ENCODE measurements at regions not wholly inside any gene's neighbourhood (a gene's known extent, or its start where the extent isn't known, plus 50 kb on each side); places are given as distances from the start of the nearest gene placed in this dataset.
"Not testable (repeated sequence)": the region's sequence is repeated elsewhere in the genome, so short reads cannot be mapped to it uniquely, and the experiment has no call there.

DNA sequence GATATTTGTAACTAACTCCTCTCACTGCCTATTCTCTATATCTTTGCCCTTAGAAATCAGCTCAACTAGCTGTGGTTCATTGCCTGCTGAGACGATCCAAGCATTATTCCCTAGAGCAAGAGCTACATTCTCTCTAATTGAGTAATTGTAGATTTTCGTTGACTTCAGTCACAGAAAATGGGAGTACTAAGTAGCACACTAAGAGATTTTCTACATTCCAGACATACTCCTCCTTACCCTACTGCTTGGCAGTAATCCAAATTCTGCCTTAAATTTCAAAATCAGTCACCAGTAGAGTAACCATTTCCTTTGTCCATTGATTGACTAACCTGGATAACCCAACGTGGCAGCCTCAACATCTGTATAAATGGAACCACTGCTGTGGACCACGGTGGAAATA, 1786.8 kb downstream of the SLITRK5 start:
- H3K36me3 Mint-ChIP-seq = no peaks in the 10 kb centered on the region

DNA sequence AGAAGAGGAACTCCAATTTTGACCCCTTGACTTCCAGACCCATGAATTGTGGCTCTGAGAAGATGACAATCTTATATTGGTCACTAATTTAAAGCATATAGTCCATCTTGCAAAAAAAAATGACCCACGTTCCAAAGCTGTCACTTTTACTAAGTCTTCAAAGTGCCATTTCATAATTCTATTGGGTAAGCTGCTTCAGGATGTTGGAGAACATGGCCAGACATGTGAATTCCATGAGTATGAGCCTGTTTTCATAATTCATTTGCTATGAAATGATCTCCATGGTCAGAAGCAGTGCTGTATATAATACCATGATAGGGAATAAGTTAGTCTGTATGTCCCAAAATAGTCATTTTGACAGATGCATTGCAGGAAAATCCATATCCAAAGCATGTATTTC, 1787.3 kb downstream of the SLITRK5 start:
- Mint-ChIP-seq H3K4me1 (no peaks in the 10 kb centered on the region), H3K27ac (no peak overlapping the region), H3K9me3 (peaks cover 8% of the 10 kb centered on the region), H3K4me3 (no peak overlapping the region), H3K36me3 (no peaks in the 10 kb centered on the region)
- DNase-seq (ENCODE audit: low spot score in 2 of 2) (no peak), ATAC-seq (no peak)

More for the DNA sequence above, 1786.8 kb downstream of the SLITRK5 start:
- H3K27ac Mint-ChIP-seq = no peak overlapping the region
- no peak for ATAC-seq
- H3K9me3 Mint-ChIP-seq = peaks cover 8% of the 10 kb centered on the region
- no peak for DNase-seq (ENCODE audit: low spot score in 2 of 2)
- H3K4me1 Mint-ChIP-seq = no peaks in the 10 kb centered on the region
- H3K4me3 Mint-ChIP-seq = no peak overlapping the region

- not testable (repeated sequence) for DNase-seq (ENCODE audit: low spot score in 2 of 2); ATAC-seq; H3K4me3 Mint-ChIP-seq; H3K27ac Mint-ChIP-seq; H3K4me1 Mint-ChIP-seq; H3K36me3 Mint-ChIP-seq; H3K9me3 Mint-ChIP-seq
Observed at GRCh38 chr13:89460895-89461294, 1789.7 kb downstream of the SLITRK5 start.

DNA sequence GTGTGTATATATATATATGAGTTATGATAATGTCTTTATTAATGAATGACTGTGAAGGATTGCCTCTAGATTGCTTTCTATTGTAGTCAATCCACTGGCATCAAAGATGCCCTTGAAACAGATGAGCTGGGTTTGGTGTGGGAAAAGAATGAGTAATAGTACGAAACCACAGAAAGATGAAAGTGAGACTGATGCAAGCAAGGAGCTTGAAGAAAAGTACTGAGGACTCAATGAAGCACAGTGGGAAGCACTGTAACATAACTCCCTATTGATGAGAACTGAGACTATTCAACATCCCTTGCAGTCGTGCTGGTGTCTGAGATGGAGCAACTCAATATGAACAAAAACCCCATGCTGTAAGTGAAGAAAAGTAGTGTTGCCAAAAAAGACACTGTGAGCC, 1794.2 kb downstream of the SLITRK5 start:
- no peaks in the 10 kb centered on the region for H3K36me3 Mint-ChIP-seq
- H3K4me1 Mint-ChIP-seq = no peaks in the 10 kb centered on the region
- no peak overlapping the region for H3K27ac Mint-ChIP-seq
- H3K9me3 Mint-ChIP-seq = peaks cover 12% of the 10 kb centered on the region
- DNase-seq (ENCODE audit: low spot score in 2 of 2) (no peak), ATAC-seq (peak; percentile 32)
- H3K4me3 Mint-ChIP-seq = no peak overlapping the region

- DNase-seq (ENCODE audit: low spot score in 2 of 2) = no peak
- no peak for ATAC-seq
- Mint-ChIP-seq H3K36me3 (no peaks in the 10 kb centered on the region), H3K4me1 (no peaks in the 10 kb centered on the region), H3K27ac (no peak overlapping the region), H3K4me3 (no peak overlapping the region), H3K9me3 (peaks cover 15% of the 10 kb centered on the region)
Observed at GRCh38 chr13:89468081-89468480, 1796.9 kb downstream of the SLITRK5 start.

- H3K27ac Mint-ChIP-seq = no peak overlapping the region
- ATAC-seq (no peak), DNase-seq (ENCODE audit: low spot score in 2 of 2) (no peak)
- peaks cover 27% of the 10 kb centered on the region for H3K9me3 Mint-ChIP-seq
- H3K4me1 Mint-ChIP-seq = no peaks in the 10 kb centered on the region
- H3K4me3 Mint-ChIP-seq = no peak overlapping the region
- no peaks in the 10 kb centered on the region for H3K36me3 Mint-ChIP-seq
Observed at GRCh38 chr13:89470901-89471300, 1799.7 kb downstream of the SLITRK5 start.

DNA sequence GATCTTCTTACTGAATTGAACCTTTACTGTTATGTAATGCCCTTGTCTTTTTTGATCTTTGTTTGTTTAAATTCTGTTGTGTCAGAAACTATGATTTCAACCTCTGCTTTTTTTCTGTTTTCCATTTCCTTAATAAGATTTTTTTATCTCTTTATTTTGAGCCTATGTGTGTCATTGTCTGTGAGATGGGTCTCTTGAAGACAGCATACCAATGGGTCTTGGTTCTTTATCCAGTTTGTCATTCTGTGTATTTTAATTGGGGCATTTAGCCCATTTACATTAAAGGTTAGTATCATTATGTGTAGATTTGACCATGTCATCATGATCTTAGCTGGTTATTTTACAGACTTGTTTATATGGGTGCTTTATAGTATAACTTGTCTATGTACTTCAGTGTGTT, 1803.3 kb downstream of the SLITRK5 start:
- no peak overlapping the region for H3K4me3 Mint-ChIP-seq
- no peak for ATAC-seq
- no peak overlapping the region for H3K27ac Mint-ChIP-seq
- H3K9me3 Mint-ChIP-seq = peaks cover 17% of the 10 kb centered on the region
- H3K36me3 Mint-ChIP-seq = no peaks in the 10 kb centered on the region
- H3K4me1 Mint-ChIP-seq = no peaks in the 10 kb centered on the region
- no peak for DNase-seq (ENCODE audit: low spot score in 2 of 2)

GRCh38 chr13:89486065-89486464, 1814.9 kb downstream of the SLITRK5 start:
- Mint-ChIP-seq H3K36me3 (no peaks in the 10 kb centered on the region), H3K27ac (no peak overlapping the region), H3K9me3 (peaks cover 3% of the 10 kb centered on the region), H3K4me1 (no peaks in the 10 kb centered on the region), H3K4me3 (no peak overlapping the region)
- ATAC-seq (no peak), DNase-seq (ENCODE audit: low spot score in 2 of 2) (no peak)

DNA sequence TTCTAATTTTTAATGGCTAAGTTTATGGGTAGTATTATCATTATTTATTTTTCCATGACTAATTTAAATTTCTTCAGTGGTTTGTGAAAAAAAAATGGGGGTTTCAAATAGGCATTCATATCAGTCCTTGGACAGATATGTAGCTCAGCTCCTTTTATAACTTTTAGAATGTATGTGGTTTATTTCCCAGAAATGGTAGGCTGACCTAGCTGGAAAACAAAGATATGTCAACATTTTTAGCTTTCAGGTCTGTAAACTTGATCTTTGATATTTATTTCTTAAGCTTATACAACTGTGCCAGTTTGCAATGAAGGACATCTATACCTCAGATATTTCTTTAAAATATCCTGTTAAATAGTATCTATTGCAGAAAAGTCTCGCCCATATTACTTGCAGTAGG, 1815.5 kb downstream of the SLITRK5 start:
- Mint-ChIP-seq H3K27ac (no peak overlapping the region), H3K4me1 (no peaks in the 10 kb centered on the region), H3K9me3 (peaks cover 8% of the 10 kb centered on the region), H3K4me3 (no peak overlapping the region), H3K36me3 (no peaks in the 10 kb centered on the region)
- DNase-seq (ENCODE audit: low spot score in 2 of 2) (no peak), ATAC-seq (no peak)

- no peak for ATAC-seq
- Mint-ChIP-seq H3K4me1 (no peaks in the 10 kb centered on the region), H3K9me3 (peaks cover 10% of the 10 kb centered on the region), H3K36me3 (no peaks in the 10 kb centered on the region), H3K27ac (no peak overlapping the region), H3K4me3 (no peak overlapping the region)
- DNase-seq (ENCODE audit: low spot score in 2 of 2) = no peak
Observed at GRCh38 chr13:89490661-89491060, 1819.5 kb downstream of the SLITRK5 start.

- no peak overlapping the region for H3K4me3 Mint-ChIP-seq
- H3K9me3 Mint-ChIP-seq = peaks cover 17% of the 10 kb centered on the region
- H3K4me1 Mint-ChIP-seq = no peaks in the 10 kb centered on the region
- DNase-seq (ENCODE audit: low spot score in 2 of 2) (no peak), ATAC-seq (no peak)
- no peaks in the 10 kb centered on the region for H3K36me3 Mint-ChIP-seq
- no peak overlapping the region for H3K27ac Mint-ChIP-seq
Observed at GRCh38 chr13:89496478-89496877, 1825.3 kb downstream of the SLITRK5 start.

DNA sequence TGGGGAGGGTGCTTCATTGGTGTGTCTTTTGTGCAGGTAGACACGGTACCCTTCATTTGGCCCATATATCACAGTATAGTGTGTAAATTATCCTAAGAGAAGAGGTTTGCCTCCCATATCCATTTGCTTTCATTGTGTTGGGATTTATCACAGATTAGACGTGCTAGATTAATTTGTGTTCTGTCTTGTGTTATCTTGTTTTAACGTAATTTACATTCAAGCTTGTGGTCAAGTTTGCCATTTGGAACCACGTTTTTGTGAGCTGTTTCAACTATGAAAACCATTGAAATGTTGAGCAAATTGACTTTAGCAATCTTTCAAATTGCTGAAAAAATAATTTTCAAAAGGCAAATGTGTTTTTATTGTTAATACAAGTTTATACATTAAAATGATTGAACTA, 1826.5 kb downstream of the SLITRK5 start:
- no peak for ATAC-seq
- Mint-ChIP-seq H3K4me1 (no peaks in the 10 kb centered on the region), H3K27ac (no peak overlapping the region), H3K9me3 (peaks cover 18% of the 10 kb centered on the region), H3K36me3 (no peaks in the 10 kb centered on the region), H3K4me3 (no peak overlapping the region)
- no peak for DNase-seq (ENCODE audit: low spot score in 2 of 2)

DNA sequence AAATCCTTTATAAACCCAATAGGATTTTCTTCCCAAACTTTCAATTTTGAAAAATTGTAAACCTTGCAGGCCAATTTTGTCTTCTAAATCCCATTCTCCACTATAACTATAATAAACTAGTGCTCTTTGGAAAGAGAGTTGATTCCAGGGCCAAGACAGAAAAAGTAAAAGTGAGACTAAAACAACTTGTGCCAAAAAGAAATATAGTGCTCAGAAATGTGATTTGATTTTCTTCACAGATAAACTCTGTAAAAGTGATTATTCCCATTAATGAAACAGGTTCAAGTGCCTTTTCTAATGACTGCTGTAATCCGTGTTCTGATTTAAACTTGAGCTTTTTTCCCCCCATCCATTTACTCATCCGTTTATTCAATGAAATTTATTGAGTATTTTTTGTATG, 1831.1 kb downstream of the SLITRK5 start:
- Mint-ChIP-seq H3K36me3 (no peaks in the 10 kb centered on the region), H3K4me1 (no peaks in the 10 kb centered on the region), H3K27ac (no peak overlapping the region), H3K4me3 (no peak overlapping the region), H3K9me3 (peaks cover 9% of the 10 kb centered on the region)
- DNase-seq (ENCODE audit: low spot score in 2 of 2) (no peak), ATAC-seq (no peak)

DNA sequence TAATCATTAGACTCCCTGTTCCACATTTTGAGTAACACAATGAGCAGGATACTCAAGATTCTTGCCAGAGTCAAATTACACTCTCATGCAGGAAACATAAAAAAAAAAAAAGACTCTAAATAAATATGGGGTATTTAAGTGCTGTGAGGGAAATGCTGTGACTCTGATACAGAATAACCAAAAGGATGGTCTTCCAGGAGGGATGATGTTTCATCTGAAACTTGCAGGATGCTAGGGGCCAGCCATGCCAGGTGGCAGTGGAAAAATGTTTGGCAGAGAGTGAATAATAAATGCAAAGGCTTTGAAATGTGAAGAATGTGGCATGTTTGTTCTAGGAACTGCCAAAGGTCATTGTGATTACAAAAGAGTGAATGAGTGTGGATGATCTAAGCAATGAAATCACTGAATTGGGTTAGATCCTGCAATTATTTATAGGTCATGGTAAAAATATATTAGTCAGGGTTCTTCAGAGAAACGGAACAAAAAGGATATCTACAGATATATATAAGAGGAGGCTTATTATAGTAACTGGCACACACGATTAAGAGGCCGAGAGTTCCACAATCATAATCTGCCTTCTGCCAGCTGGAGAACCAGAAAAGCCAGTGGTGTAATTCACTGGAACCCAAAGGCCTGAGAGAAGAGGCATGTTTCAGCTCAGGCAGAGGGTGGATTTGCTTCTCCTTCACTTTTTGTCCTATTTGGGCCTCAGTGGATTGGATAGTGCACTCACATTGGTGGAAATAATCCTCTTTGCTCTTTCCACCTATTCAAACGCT, 1832.8 kb upstream of the MIR17HG start:
- no peaks in the 10 kb centered on the region for H3K4me1 Mint-ChIP-seq
- H3K27ac Mint-ChIP-seq = no peak overlapping the region
- H3K36me3 Mint-ChIP-seq = no peaks in the 10 kb centered on the region
- ATAC-seq (no peak), DNase-seq (ENCODE audit: low spot score in 2 of 2) (no peak)
- no peak overlapping the region for H3K4me3 Mint-ChIP-seq
- H3K9me3 Mint-ChIP-seq = peaks cover 26% of the 10 kb centered on the region

DNA sequence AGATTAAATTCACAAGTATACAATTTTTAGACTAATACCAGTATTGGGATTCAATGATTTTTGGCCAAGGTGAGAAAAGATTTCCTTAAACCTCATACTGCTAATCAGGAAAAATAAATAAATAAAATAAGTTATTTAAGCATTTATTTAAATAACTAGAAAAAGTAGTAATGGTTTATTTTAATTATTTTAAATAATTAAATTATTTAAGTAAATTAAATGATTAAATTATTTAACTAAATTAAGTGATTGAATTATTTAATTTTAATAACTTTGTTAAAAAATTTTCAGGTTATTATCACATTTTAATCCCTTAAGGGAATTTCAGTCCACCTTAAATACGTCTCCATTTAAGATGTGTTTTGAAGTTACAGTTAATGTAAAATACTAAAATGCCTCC, 1831.5 kb upstream of the MIR17HG start:
- Mint-ChIP-seq H3K36me3 (no peaks in the 10 kb centered on the region), H3K27ac (no peak overlapping the region), H3K4me1 (no peaks in the 10 kb centered on the region), H3K9me3 (peaks cover 21% of the 10 kb centered on the region), H3K4me3 (no peak overlapping the region)
- no peak for DNase-seq (ENCODE audit: low spot score in 2 of 2)
- no peak for ATAC-seq

- no peak for ATAC-seq
- H3K4me3 Mint-ChIP-seq = no peak overlapping the region
- H3K9me3 Mint-ChIP-seq = peaks cover 22% of the 10 kb centered on the region
- H3K27ac Mint-ChIP-seq = no peak overlapping the region
- H3K4me1 Mint-ChIP-seq = no peaks in the 10 kb centered on the region
- H3K36me3 Mint-ChIP-seq = no peaks in the 10 kb centered on the region
- DNase-seq (ENCODE audit: low spot score in 2 of 2) = no peak
Observed at GRCh38 chr13:89518289-89519077, 1829.0 kb upstream of the MIR17HG start.
